ENCODE measurements at regions not wholly inside any gene's neighbourhood (a gene's known extent, or its start where the extent isn't known, plus 50 kb on each side); places are given as distances from the start of the nearest gene placed in this dataset.

GRCh38 chr2:89821455-89821945 is 1130.0 kb downstream of the RPIA start:
- no peak for TF ChIP-seq EZH2phosphoT487 (IDR thresholded peaks at IDR 0.05)
- TF ChIP-seq CTCF (IDR thresholded peaks at IDR 0.05), result no peak
